ENCODE measurements at regions not wholly inside any gene's neighbourhood (a gene's known extent, or its start where the extent isn't known, plus 50 kb on each side); places are given as distances from the start of the nearest gene placed in this dataset.

- TF ChIP-seq CTCF (conservative IDR thresholded peaks at IDR 0.05 in 1 of 2, IDR thresholded peaks at IDR 0.05 in 1 of 2; ENCODE audit: low read depth in 1 of 2, low read length in 2 of 2): no peak
- no peak for TF ChIP-seq EZH2 (IDR thresholded peaks at IDR 0.05; ENCODE audit: low read length, missing control alignments)
Observed at GRCh38 chr9:82492274-82492673, 503.7 kb downstream of the SPATA31D1 start.
